ENCODE measurements at regions not wholly inside any gene's neighbourhood (a gene's known extent, or its start where the extent isn't known, plus 50 kb on each side); places are given as distances from the start of the nearest gene placed in this dataset.

GRCh38 chr4:141912831-141913230, 276.4 kb downstream of the IL15 start:
- in situ Hi-C loops (cut with MboI; ENCODE audit: low sequenced_read_pairs): no loop called here
- CTCF ChIA-PET: no interaction called here

More at GRCh38 chr4:141912831-141913230, 276.4 kb downstream of the IL15 start:
- Histone ChIP-seq H3K4ac (ENCODE audit: low read depth, low read length) (no peak overlapping the region), H3K79me1 (ENCODE audit: low read depth in 1 of 2, low read length in 2 of 2) (no peaks in the 10 kb centered on the region), H4K8ac (ENCODE audit: low read depth in 2 of 2, low read length in 2 of 2) (no peak overlapping the region), H3K9me3 (ENCODE audit: control insufficient read depth, insufficient read depth, low read length) (no peaks in the 10 kb centered on the region), H3K27ac (ENCODE audit: insufficient read depth, low read length) (no peak overlapping the region), H3K18ac (ENCODE audit: low read depth, low read length) (no peak overlapping the region), H3K4me1 (ENCODE audit: control insufficient read depth, insufficient read depth, low read length) (no peaks in the 10 kb centered on the region), H4K5ac (ENCODE audit: low read depth, low read length) (no peak overlapping the region), H4K91ac (ENCODE audit: insufficient read depth, low read depth, low read length) (no peak overlapping the region), H3K23ac (ENCODE audit: low read depth, low read length) (no peak overlapping the region), H2AK5ac (ENCODE audit: low read depth, low read length) (no peak overlapping the region), H3K9me1 (ENCODE audit: insufficient read depth, low read length) (no peaks in the 10 kb centered on the region), H4K20me1 (ENCODE audit: insufficient read depth, low read length) (no peaks in the 10 kb centered on the region), H3K56ac (ENCODE audit: extremely low read depth, insufficient read depth, low read length) (no peak overlapping the region), H2AK9ac (replicated peaks; ENCODE audit: low read depth, low read length, poor library complexity) (no peak overlapping the region), H3K36me3 (ENCODE audit: control insufficient read depth, insufficient read depth, low read length) (no peaks in the 10 kb centered on the region), H2BK120ac (ENCODE audit: low read depth, low read length) (no peak overlapping the region), H2AFZ (replicated peaks; ENCODE audit: low read length, poor library complexity) (no peak overlapping the region), H3K4me2 (ENCODE audit: low read depth, low read length) (no peak overlapping the region), H2BK5ac (ENCODE audit: low read depth, low read length, poor library complexity, severe bottlenecking) (no peak overlapping the region), H2BK20ac (ENCODE audit: low read depth, low read length) (no peak overlapping the region), H3K14ac (replicated peaks; ENCODE audit: low read depth, low read length) (no peak overlapping the region; the same call in 1 of the 2 replicates), H3K27me3 (ENCODE audit: control insufficient read depth, insufficient read depth, low read length) (no peaks in the 10 kb centered on the region), H2BK15ac (ENCODE audit: low read depth, low read length) (no peak overlapping the region), H3K9ac (ENCODE audit: low read depth, low read length) (no peak overlapping the region), H3K4me3 (ENCODE audit: insufficient read depth, low read depth, low read length) (no peak overlapping the region)
- DNase-seq: peak; percentile 14
- TF ChIP-seq MAZ (IDR thresholded peaks at IDR 0.05; ENCODE audit: borderline replicate concordance, low read depth, low read length) (no peak), POLR2A (IDR thresholded peaks at IDR 0.05; ENCODE audit: low read depth, low read length) (no peak), NFE2L2 (IDR thresholded peaks at IDR 0.05; ENCODE audit: low read depth, low read length) (no peak), MXI1 (IDR thresholded peaks at IDR 0.05; ENCODE audit: borderline replicate concordance, low read depth, low read length) (no peak), USF2 (IDR thresholded peaks at IDR 0.05; ENCODE audit: low read depth, low read length) (no peak), MAFK (IDR thresholded peaks at IDR 0.05; ENCODE audit: low read depth, low read length) (no peak), RCOR1 (IDR thresholded peaks at IDR 0.05; ENCODE audit: insufficient replicate concordance, low read length) (no peak), CHD1 (IDR thresholded peaks at IDR 0.05; ENCODE audit: low read depth, low read length) (no peak), ELK1 (IDR thresholded peaks at IDR 0.05; ENCODE audit: borderline replicate concordance, low read depth, low read length) (no peak), RFX5 (IDR thresholded peaks at IDR 0.05; ENCODE audit: low read depth, low read length) (no peak), FOS (IDR thresholded peaks at IDR 0.05; ENCODE audit: low read depth, low read length) (no peak), RAD21 (IDR thresholded peaks at IDR 0.05; ENCODE audit: low read length) (no peak), CTCF (conservative IDR thresholded peaks at IDR 0.05; ENCODE audit: low read depth, low read length) (no peak), CEBPB (IDR thresholded peaks at IDR 0.05; ENCODE audit: low read depth, low read length) (no peak), SMC3 (IDR thresholded peaks at IDR 0.05; ENCODE audit: low read depth, low read length) (no peak), BHLHE40 (IDR thresholded peaks at IDR 0.05; ENCODE audit: low read depth, low read length) (no peak)
- intact Hi-C loops (cut with micrococcal nuclease): no loop called here
- BruUV-seq (replicated peaks): no TSS peak
- POLR2A ChIA-PET (ENCODE audit: unreplicated experiment): no interaction called here
- dilution Hi-C loops (cut with HindIII; ENCODE audit: low sequenced_read_pairs, unreplicated experiment): no loop called here
- WGBS, 2 experiments (ENCODE audit: extremely low coverage in 2 of 2, insufficient read length in 1 of 2): no CpG with 5 or more reads among the region's 4 CpGs
- no peak for ATAC-seq (ENCODE audit: low read depth)

Data from IMR-90 (cell line).